NCI-H2196 (cell line): ENCODE measurements at regions not wholly inside any gene's neighbourhood (a gene's known extent, or its start where the extent isn't known, plus 50 kb on each side); places are given as distances from the start of the nearest gene placed in this dataset.
"Not testable (repeated sequence)": the region's sequence is repeated elsewhere in the genome, so short reads cannot be mapped to it uniquely, and the experiment has no call there.

ENCODE experiments used
- DNase-seq: peaks from one replicate; lab custom pipeline; 2025; ENCODE audit not compliant: unreplicated experiment; lab: John Stamatoyannopoulos, UW

DNA sequence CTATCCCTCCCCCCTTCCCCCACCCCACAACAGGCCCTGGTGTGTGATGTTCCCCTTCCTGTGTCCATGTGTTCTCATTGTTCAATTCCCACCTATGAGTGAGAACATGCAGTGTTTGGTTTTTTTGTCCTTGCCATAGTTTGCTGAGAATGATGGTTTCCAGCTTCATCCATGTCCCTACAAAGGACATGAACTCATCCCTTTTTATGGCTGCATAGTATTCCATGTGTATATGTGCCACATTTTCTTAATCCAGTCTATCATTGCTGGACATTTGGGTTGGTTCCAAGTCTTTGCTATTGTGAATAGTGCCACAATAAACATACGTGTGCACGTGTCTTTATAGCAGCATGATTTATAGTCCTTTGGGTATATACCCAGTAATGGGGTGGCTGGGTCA, 52.3 kb upstream of the MAN1A2 start:
- not testable (repeated sequence) for DNase-seq

DNA sequence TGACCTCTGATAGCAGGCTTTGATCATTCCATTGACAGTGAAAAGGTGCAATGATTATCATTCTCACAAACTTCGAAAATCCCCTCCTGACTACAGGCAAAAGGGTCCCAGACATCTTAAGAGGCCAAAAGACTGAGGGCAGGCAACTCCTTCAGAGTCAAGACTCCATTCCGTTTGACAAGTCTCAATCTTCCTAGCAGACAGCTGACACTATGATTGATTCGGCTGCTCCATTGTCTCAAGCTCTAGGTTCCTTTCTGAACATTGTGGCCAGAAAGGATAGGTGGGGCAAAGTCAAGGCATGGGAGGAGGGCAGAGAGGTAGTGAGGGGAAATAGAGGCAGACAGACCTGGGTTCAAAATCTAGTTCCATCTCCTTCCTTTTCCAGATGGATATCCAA, 53.7 kb upstream of the MAN1A2 start:
- DNase-seq, result no peak

DNA sequence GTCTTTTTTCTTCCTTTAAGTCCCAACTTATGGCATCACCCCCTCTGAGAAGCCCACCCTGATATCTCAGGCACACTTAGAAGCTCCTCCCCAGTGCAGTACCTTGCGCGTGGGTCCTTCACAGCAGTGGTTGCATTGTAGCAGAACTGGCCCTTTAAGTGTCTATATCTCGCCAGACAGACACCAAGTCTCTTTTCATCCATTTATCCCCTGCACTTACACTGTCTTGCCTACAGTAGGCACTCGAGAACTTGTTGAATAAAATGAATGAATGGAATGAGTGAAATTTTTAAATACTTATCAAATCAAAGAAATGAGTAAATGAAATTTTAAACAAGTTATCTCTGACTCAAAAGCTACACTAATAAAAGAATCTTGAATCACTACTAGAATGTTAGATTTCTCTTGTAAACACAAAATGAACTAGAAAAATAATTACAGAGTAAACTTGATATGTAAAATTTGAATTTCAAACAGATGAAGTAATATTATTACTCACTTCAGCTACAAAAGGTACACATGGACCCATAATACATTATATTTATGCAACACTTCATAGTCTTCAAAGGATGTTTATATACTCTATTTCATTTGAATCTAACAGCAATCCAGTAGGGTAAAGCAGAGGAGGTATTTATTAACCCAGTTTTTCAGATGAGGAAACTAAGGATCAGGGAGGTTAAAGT, 54.7 kb upstream of the MAN1A2 start:
- no peak for DNase-seq

DNA sequence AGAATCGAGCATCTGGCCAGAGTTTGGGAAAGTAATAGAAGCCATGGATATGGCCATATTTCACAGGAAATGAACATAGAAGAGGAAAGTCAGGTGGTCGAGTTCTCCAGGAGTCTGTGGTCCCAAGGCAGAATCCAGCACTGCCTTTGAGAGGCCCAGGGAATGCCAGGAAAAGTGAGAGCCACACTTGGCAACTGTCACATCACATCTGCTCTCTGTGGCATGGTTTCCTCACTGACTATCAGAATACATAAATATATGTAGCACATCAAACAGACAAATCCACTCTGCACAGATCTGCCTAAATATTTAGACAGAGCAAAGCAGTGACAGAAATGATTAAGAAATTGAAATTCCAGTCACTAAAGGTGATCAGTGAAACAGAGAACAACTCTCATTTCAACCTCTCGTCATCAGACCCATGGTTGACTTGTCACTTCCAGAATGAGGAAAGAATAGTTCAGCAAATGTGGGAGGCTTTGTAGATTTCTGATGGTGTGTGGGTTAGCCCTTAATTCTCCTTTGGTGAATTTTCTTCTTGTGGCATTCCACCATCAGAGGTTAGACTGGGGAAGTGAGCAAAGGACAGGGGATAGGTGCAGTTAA, 58.8 kb upstream of the MAN1A2 start:
- no peak for DNase-seq

DNA sequence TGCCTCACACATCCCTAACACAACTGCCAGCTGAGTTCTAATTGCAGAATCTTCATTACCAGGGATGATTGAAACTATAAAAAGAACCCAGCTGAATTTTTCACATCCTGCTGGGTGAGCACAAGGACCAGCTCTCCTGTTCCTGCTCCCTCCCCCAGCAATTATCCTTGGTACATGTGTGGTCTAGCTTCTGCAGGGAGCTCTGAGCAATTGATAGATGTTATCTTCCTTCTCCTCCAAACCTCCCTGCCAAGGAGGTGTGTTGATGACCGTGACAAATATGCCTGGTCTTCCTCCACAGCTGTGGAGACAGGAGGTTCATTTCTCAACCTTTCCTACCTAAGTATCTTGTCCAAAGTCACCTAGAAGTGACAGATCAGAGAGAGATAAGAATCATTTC, 65.3 kb upstream of the MAN1A2 start:
- DNase-seq, result no peak

DNA sequence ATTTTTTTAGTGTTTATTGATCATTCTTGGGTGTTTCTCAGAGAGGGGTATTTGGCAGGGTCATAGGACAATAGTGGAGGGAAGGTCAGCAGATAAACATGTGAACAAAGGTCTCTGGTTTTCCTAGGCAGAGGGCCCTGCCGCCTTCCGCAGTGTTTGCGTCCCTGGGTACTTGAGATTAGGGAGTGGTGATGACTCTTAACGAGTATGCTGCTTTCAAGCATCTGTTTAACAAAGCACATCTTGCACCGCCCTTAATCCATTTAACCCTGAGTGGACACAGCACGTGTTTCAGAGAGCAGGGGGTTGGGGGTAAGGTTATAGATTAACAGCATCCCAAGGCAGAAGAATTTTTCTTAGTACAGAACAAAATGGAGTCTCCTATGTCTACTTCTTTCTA, 67.1 kb upstream of the MAN1A2 start:
- DNase-seq, result not testable (repeated sequence)

DNA sequence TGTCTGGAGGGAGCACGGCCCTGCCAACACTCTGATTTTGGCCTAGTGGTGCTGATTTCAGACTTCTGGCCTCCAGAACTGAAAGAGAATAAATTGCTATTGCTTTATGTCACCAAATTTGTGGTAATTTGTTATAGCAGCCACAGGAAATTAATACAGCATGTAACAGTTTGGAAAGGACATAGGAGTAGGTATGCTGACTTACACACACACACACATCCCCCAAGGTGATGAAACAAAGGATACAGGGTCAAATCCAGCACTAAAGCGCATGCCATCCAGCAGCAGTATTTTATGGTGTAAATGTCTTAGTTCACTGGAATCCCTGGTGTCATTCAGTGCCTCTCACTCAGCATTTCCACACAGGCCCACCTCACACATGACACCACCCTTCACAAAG, 72.2 kb upstream of the MAN1A2 start:
- DNase-seq, result no peak

DNA sequence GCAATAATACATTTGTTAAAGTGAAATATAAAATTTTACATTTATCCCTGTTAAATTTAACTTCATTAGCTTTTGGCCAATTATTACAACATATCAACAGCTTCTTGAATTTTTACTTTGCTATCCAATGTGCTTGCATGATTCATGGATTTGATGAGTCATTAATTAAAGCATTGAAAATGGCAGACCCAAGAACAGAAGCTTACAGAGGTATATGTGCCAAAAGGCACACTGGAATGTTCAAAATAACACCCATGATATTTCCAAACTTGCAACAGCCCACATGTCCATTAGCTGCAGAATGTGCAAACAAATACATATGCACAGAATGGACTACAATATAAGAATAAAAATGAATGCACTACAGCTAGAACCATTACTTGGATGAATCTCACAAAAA, 76.4 kb upstream of the MAN1A2 start:
- DNase-seq, result no peak

DNA sequence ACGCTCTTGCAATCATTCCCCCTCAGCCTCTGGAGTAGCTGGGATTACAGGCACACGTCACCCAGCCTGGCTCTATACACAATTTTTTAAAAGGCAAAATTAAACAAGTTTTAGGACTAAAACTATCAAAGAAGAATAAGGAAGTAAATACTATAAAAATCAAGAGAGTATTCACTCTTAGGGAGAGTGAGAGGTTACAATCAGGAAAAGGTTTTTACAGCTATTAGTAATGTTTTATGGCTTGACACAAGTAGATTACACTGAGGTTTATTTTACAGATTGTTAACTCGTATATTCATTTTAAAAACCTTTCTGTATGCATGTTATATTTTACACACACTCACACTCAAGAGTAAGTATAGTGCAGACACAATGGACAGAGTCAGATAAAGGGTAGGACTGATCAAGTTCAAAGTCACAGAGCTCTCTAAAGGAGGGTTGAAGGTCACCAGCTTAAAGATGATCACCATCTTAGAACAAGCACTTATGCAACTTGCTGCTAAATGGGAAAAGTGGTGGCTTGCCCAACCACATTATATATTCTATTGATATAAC, 77.9 kb upstream of the MAN1A2 start:
- DNase-seq, result no peak

DNA sequence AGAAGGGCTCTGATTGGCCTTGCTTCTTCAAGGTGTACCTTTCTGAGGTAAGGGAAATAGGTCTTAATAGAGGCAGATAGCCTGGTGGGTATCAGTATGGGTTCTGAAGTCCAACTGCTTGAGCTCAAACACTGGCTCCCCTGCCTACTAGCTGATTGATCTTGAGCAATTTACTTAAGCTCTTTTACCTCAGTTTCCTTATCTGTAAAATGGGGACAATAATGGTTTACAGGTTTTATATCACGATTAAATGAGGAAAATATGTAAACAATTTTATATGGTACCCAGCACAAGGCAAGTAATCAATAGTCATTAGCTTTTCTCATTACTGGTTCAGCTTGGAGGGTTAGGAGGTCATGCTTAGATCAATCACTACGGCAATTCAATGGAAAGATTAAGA, 75.8 kb upstream of the VTCN1 start:
- DNase-seq, result no peak

DNA sequence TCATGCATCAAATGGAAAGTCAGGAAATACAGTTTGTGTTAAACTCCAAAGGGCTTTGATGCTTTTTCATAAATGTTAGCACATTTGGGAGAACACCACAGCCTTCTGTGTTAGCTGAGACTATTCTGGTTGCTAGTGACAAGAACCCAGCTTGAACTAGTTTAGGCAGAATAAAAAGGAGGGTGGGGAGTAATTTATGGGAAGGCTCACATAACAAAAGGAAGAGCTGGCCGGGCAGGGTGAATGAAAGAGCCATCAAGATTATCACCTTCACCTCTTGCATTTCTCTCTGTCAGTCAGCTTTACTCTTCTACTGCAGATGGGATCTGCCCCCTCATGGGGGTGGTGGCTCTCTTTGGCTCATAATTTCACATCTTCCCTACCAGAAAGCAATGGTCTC, 75.4 kb upstream of the VTCN1 start:
- no peak for DNase-seq

DNA sequence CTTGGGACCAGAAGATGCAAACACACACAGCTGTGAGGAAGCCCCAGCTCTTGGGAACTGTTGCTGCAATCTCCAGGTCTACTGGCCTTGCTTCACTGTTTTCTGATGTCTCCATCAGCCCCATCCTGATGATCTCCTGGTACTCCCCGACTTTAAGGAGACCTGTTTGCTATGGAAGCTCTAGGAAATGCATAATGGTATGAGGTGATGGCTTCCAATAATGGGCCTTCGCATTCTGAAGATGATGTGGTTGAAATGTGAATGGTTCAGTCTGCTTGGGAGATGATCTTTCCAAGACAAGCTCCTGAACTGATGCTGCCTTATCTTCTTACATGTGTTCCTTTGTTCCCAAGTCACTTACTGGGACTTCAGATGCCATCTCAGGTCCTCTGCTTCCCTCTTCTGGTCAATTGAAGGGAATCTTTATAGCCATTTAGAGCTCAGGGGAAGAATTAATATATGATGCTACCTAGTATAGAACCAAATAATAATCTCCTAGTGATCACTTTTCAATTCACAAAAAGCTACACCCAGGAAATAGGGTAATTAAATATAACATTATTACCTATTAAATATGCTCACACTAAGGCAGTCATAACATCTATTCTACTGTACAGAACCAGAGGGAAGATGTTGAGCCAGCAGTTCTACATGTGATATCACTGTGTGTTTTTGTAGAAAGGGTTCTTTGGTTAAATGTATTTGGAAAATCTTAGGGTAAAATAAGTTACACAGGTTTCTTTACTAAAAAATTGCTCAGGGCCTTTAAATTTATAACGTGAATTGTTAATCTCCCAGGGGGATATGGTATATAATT, 73.9 kb upstream of the VTCN1 start:
- peak; percentile 55 for DNase-seq

DNA sequence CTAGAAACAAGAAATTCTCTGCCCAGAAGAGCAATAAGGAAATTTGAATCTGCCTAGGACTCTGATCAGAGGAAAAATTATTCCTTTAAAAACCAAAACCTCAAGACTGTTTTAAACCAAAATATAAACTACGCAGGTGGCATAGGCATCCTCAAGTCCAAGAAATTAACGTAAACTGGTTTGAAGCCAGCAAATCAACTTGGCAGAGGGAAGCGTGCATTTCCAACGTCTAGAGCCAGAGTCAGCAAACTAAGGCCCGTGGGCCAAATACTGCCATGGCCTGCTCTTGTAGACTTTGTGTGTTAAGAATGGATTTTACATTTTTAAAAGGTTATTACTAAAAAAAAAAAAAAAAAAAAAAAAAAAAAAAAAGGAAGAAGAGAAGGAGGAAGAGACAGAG, 67.8 kb upstream of the VTCN1 start:
- no peak for DNase-seq

DNA sequence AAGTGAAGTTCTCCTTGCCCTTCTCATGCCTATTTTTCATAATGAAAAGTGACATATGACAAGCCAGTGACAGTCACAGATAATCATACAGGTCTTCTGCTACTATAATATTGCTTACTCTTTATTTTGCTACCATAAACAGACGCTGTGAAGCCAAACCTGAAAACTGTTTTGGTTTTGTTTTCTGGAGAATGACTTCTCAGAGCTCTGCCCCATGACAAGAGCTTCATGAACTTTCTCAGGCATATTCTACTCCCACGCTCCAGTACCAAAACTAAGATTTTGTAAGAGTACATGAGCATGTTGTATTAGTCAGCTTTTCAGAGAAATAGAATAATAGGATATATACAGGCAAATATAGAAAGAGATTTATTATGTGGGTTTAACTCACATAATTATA, 64.3 kb upstream of the VTCN1 start:
- DNase-seq, result no peak

DNA sequence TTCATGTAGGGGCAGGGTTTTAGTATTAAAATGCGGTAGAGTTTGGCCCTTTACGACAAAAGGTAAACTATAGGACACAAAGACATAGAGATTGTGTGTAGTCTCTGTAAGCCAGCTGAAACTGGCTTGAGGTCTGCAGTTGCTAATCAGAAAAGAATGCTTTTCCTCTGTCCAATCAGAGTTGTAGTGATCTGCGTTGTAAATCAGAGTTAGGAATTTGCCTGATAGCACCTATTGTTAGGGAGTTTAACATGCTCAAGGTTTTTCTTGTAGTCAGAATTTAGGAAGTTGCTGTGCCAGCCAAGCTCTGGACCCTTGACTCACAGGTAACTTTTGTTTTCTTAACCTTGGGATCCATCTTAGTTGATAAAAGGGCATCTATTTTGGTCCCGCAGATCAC, 61.2 kb upstream of the VTCN1 start:
- DNase-seq, result no peak

DNA sequence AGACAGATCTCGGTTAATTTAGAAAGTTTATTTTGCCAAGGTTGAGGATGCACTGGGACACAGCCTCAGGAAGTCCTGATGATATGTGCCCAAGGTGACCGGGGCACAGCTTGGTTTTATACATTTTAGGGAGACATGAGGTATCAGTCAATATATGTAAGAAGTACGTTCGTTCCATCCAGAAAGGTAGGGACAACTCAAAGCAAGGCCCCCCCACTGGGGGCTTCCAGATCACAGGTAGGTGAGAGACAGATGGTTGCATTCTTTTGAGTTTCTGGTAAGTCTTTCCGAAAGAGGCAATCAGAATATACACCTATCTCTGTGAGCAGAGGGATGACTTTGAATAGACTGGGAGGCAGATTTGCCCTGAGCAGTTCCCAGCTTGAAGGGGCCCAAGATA, 60.4 kb upstream of the VTCN1 start:
- no peak for DNase-seq

DNA sequence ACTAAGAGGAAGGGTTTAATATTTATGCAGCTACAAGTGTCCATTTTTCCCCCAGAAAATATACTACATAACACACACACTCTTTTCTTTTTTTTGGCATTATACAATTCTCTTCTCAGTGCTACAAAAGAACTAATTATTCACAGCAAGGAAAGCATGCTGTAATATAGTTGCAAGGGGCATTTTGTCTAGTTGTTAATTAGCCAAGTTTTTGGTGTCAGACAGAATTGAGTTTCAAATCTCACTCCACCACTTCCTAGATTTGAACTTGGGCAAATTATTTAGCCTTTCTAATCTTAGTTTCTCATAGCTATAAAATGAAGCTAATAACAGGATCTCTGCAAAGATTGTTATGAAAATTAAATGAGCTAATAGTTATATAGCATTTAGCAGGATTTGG, 60.0 kb upstream of the VTCN1 start:
- DNase-seq, result no peak

DNA sequence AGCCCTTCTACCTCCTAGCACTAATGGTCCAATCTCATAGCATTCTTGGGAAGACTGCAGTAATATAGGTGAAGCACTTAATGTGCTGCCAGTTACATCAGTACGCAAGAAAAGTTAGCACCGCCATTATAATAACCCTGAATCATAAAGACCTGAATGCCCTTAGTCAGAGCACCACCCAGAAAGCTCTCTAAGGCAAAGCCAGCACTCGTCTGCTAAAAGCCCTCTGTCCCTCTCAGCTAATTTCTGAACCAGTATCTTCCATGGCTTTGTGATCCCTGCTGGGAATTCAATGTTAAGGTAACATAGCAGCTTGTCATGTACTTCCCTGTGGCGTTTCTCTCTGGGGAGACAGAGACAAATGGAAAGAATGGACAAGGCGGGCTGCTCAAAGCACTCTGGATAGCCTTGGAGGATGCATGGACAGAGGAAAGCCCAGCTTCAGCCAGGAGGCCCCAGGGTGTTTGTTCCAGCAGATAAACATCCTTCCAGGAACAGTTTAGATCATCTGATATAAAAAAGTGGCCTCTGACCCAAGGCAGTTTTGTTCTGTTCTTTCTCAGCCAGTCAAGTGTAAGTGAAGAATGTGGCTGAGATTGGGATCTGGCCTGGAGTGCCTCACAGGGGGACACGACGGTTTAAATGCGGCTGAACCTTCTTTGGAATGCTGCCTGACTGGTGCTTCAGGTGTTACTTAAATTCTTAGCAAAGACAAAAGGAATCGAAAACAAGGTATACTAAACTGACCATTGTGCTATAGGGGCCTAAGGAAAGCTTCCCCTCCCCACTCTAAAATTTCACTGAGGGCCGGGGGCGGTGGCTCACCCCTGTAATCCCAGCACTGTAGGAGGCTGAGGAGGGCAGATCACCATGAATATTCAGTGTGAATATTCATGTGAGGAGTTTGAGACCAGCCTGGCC, 58.1 kb upstream of the VTCN1 start:
- peak; percentile 10 for DNase-seq

DNA sequence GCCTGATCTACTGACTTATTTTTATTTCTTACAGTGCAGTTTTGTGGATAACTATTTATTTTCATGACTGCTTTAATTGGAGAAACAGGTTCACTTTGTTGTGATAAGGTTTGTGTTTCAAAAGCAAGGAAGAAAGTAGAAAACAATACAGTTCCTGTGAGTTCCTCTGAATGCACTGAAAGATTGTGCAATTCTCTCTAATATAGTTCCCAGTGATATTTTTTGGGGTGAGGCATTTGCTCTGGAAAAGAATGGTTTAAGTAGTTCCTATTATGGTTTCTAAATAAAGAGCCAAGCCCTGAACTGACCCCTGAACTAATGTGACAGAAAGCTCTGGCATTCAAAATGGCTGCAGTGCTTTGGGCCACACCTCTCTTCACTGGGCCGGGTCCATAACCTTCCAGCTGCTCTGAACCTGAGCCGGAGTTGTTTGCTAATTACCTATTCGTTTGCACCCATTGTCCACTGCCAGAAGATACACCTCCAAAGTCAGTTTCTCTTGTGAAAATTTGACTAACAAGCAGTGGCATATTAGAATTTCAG, 56.6 kb upstream of the VTCN1 start:
- no peak for DNase-seq

DNA sequence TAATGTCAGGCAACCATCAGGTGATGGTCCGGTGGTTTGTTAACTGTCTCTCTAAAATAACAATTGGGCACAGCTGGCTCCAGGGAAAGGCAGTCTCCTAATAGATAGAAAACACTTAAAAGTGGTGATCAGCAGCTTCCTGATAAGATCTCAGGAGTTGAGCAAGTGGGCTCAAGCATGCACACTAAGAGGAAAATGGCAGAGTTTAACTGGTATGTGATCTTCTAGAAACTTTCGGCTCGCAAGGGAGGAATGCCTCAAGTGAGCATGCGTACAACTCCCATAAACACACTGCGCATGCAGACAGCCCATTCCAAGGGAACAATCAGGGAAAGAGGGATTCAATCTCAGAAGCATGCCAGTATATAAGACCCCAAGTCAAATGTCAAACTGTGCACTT, 52.2 kb upstream of the VTCN1 start:
- no peak for DNase-seq

DNA sequence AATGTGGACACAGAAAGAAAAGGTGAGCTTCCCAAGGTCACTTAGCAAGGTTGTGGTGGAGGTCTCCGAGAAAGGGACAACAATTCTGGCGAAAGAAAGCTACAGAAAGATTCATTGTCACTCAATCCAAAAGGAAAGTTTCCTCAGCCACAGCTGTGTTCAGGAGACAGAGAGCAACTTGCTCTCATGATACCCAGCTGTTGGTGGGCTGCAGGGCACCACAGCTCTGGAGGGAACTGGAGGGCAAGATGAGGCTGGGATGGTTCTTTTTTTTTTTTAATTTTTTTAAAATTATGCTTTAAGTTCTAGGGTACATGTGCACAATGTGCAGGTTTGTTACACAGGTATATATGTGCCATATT, 50.7 kb upstream of the VTCN1 start:
- DNase-seq, result no peak
